ENCODE measurements at regions not wholly inside any gene's neighbourhood (a gene's known extent, or its start where the extent isn't known, plus 50 kb on each side); places are given as distances from the start of the nearest gene placed in this dataset.
A peak's percentile ranks its signal among the peaks of the same experiment; 100 is the strongest.

DNA sequence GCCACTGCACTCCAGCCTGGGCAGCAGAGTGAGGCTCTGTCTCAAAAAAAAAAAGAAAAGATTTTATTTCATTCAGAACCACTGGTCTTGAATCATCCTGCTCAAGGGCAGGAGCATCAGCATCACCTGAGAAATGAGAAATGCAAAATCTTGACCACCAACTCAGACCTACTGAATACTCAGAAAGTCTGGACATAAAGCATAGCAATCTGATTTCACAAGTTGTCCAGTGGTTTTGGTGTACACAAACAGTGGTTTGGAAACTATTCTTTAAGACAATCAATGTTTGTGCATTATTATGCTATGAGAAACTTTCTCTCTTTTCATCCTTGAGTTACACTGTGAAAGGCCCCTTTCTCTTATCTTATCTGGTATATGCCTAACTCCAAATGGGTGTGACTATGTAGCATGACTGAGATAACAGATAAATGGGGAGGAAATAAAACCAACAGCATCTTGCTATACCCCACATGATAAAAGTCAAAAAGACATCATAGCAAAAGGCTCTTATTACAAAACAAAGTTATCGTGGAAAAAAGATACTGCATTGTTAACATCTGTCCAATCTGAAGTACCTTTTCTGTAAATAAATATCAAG is 174.2 kb upstream of the STT3B start:
- no peaks in the 10 kb centered on the region for H3K36me3 Mint-ChIP-seq (ENCODE audit: unreplicated experiment)
- peaks cover 19% of the 10 kb centered on the region for H3K4me1 Mint-ChIP-seq (ENCODE audit: unreplicated experiment)
- no peak overlapping the region for H3K27ac Mint-ChIP-seq (ENCODE audit: unreplicated experiment)
- H3K27me3 Mint-ChIP-seq (ENCODE audit: unreplicated experiment): no peaks in the 10 kb centered on the region
- no peak overlapping the region for H3K4me3 Mint-ChIP-seq (ENCODE audit: unreplicated experiment)
- DNase-seq (ENCODE audit: extremely low spot score, unreplicated experiment): no peak
- H3K9me3 Mint-ChIP-seq (ENCODE audit: unreplicated experiment): peaks cover 7% of the 10 kb centered on the region
- TF ChIP-seq, protein P1, sequence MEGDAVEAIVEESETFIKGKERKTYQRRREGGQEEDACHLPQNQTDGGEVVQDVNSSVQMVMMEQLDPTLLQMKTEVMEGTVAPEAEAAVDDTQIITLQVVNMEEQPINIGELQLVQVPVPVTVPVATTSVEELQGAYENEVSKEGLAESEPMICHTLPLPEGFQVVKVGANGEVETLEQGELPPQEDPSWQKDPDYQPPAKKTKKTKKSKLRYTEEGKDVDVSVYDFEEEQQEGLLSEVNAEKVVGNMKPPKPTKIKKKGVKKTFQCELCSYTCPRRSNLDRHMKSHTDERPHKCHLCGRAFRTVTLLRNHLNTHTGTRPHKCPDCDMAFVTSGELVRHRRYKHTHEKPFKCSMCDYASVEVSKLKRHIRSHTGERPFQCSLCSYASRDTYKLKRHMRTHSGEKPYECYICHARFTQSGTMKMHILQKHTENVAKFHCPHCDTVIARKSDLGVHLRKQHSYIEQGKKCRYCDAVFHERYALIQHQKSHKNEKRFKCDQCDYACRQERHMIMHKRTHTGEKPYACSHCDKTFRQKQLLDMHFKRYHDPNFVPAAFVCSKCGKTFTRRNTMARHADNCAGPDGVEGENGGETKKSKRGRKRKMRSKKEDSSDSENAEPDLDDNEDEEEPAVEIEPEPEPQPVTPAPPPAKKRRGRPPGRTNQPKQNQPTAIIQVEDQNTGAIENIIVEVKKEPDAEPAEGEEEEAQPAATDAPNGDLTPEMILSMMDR (IDR thresholded peaks at IDR 0.05): no peak

DNA sequence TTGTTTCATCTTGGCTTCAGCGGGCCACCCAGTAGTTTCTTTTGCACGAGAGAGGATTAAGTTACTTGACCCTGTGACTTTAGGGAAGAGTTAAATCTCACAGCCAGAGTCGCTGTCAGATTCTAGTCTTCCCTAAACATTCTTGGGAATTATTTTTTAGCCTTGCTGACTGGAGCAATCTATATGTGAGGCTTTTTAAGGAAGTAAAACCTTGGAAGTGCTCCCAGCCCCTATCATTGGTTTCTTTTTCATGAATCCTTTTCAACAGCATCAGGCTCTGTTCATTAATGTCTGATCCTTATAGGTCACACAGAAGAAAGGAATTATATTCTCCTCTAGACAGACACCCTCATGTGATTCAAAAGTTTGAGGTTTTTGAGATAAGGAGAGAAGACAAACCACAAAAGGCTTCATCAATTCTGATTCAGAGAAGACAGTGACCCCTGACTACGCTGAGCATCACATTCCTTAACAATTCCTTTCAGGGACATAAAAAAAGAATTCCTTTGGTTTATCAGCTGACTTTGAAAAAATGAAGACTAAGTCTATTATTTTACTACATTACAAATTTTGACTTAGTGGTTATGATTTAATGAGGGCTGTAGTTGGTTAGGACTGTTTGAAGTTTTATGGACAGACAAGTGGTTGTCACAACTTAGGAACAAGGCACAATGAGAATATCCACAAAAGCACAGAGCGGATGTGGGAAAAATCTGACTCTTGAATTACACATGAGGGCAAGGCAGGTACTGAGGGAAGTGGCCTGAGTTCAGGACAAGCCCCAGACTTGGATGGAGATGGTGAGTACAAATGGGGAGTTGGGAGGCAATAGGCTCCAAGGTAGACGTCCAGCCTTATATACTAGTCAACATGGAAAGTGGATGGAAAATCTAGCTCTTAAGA is 171.1 kb upstream of the STT3B start:
- Mint-ChIP-seq H3K4me1 (ENCODE audit: unreplicated experiment) (peaks cover 31% of the 10 kb centered on the region), H3K4me3 (ENCODE audit: unreplicated experiment) (peak overlapping the region; percentile 55), H3K36me3 (ENCODE audit: unreplicated experiment) (no peaks in the 10 kb centered on the region), H3K9me3 (ENCODE audit: unreplicated experiment) (no peaks in the 10 kb centered on the region), H3K27me3 (ENCODE audit: unreplicated experiment) (no peaks in the 10 kb centered on the region), H3K27ac (ENCODE audit: unreplicated experiment) (peak overlapping the region; percentile 72)
- no peak for DNase-seq (ENCODE audit: extremely low spot score, unreplicated experiment)
- TF ChIP-seq, protein P1 (IDR thresholded peaks at IDR 0.05): no peak

DNA sequence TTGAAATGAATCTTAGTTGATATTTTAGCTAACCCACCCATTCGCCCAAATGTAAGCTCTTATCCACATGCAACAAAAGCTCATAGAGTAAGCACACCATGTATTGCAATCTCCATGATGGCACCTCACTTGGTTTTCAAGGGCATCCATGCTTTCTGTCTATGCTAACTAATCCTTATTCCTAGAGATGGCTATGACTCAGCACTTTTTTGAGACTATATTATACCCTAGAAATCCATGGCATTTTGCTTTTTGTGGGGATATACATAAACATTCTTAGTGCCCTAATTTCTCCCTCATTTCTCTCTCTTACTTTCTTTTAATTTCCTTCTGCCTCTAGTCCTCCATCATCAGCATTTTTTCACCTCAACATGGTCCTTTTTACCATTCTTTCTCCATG is 168.5 kb upstream of the STT3B start:
- TF ChIP-seq, protein P1 (IDR thresholded peaks at IDR 0.05): no peak
- DNase-seq (ENCODE audit: extremely low spot score, unreplicated experiment): no peak
- no peak overlapping the region for H3K27ac Mint-ChIP-seq (ENCODE audit: unreplicated experiment)
- no peak overlapping the region for H3K4me3 Mint-ChIP-seq (ENCODE audit: unreplicated experiment)
- H3K36me3 Mint-ChIP-seq (ENCODE audit: unreplicated experiment): no peaks in the 10 kb centered on the region
- no peaks in the 10 kb centered on the region for H3K27me3 Mint-ChIP-seq (ENCODE audit: unreplicated experiment)
- peaks cover 31% of the 10 kb centered on the region for H3K4me1 Mint-ChIP-seq (ENCODE audit: unreplicated experiment)
- H3K9me3 Mint-ChIP-seq (ENCODE audit: unreplicated experiment): no peaks in the 10 kb centered on the region

DNA sequence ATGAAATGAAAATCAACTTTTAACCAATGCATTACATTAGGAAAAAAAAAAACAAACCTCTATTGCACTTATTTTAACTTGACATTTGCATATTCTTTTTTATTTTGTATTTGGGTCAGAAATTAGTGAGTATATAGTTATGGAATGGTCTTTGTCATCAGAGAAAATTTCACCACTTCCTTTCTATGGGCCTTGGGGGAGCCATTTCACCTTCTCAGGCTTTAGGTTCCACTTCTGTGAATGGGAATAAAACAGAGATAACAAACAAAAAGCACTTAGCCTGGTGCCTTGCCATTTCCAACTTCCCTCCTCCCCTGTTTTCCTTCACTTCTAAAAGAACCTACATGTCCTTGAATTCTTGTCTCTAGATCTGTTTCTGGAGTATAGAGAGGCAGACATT is 168.0 kb upstream of the STT3B start:
- Mint-ChIP-seq H3K27me3 (ENCODE audit: unreplicated experiment) (no peaks in the 10 kb centered on the region), H3K36me3 (ENCODE audit: unreplicated experiment) (no peaks in the 10 kb centered on the region), H3K4me1 (ENCODE audit: unreplicated experiment) (peaks cover 34% of the 10 kb centered on the region), H3K4me3 (ENCODE audit: unreplicated experiment) (no peak overlapping the region), H3K9me3 (ENCODE audit: unreplicated experiment) (no peaks in the 10 kb centered on the region), H3K27ac (ENCODE audit: unreplicated experiment) (no peak overlapping the region)
- DNase-seq (ENCODE audit: extremely low spot score, unreplicated experiment): no peak
- TF ChIP-seq, protein P1 (IDR thresholded peaks at IDR 0.05): peak; percentile 7

DNA sequence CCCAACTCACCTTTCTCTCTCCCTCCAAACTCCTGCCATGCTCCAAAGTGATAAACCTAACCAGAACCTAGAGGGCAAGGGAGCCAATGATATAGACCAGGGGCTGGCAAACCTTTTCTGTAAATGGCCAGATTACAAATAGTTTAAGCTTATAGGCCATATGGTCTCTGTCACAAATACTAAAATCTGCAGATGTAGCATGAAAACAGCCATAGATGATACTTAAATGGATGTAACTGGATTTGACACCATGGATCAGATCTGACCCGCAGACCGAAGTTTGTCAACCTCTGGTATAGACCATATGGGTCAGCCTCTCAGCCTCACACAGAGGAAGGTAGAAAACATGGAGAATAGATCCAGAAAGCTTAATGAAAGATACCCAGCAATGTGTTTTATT is 165.2 kb upstream of the STT3B start:
- Mint-ChIP-seq H3K36me3 (ENCODE audit: unreplicated experiment) (no peaks in the 10 kb centered on the region), H3K27ac (ENCODE audit: unreplicated experiment) (no peak overlapping the region), H3K27me3 (ENCODE audit: unreplicated experiment) (no peaks in the 10 kb centered on the region), H3K4me1 (ENCODE audit: unreplicated experiment) (peaks cover 26% of the 10 kb centered on the region), H3K4me3 (ENCODE audit: unreplicated experiment) (no peak overlapping the region), H3K9me3 (ENCODE audit: unreplicated experiment) (no peaks in the 10 kb centered on the region)
- TF ChIP-seq, protein P1 (IDR thresholded peaks at IDR 0.05): no peak
- DNase-seq (ENCODE audit: extremely low spot score, unreplicated experiment): no peak

All from osteocyte (in vitro differentiated cells).